Right lobe of liver (tissue), 4 donors: ENCODE measurements at regions not wholly inside any gene's neighbourhood (a gene's known extent, or its start where the extent isn't known, plus 50 kb on each side); places are given as distances from the start of the nearest gene placed in this dataset.
"Not testable (repeated sequence)": the region's sequence is repeated elsewhere in the genome, so short reads cannot be mapped to it uniquely, and the experiment has no call there.

Experiments
- POLR2A ChIP-seq: fragments of 450-650 bp; IDR thresholded peaks from one replicate; pipeline ENCODE4 v1.6.1; 2017; ENCODE audit warnings: antibody characterized with exemption, mild to moderate bottlenecking
- TF ChIP-seq, protein P1 (sequence below), 4 donors: fragments of 200-600 bp in 3 of 4; fragments of 450-650 bp in 1 of 4; IDR thresholded peaks; one replicate each; pipeline versions ENCODE4 v1.5.1 to v1.8.0; 2016 to 2022; ENCODE audit warnings: antibody characterized with exemption in 4 of 4, mild to moderate bottlenecking in 2 of 4
- donor health status: DM: no; HTN: no; CAD: no.
- donor health status: DM: no; HTN: no; CAD: no.
- donor health status: DM: no; HTN: yes; CAD: no.

DNA sequence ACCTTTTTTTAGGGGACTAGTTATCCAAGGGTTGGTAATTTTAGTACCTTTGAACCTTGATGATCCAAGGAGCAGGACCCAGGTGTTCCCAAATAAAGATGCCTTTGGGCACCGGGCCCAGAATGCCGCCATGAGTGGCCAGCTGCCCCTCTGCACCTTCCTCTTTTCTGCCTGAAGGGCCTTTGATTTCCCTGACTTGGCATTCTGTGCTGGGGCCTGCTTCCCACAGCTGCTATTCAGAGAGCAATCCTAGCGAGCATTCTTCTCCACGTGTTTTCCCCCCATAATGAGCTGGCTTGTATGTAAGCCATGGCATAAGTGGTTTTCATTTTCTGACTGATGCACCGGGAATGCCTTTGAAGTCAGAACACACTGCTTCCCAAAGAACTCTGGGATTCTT lies 82.6 kb upstream of the IKBKE start:
- TF ChIP-seq, protein P1, sequence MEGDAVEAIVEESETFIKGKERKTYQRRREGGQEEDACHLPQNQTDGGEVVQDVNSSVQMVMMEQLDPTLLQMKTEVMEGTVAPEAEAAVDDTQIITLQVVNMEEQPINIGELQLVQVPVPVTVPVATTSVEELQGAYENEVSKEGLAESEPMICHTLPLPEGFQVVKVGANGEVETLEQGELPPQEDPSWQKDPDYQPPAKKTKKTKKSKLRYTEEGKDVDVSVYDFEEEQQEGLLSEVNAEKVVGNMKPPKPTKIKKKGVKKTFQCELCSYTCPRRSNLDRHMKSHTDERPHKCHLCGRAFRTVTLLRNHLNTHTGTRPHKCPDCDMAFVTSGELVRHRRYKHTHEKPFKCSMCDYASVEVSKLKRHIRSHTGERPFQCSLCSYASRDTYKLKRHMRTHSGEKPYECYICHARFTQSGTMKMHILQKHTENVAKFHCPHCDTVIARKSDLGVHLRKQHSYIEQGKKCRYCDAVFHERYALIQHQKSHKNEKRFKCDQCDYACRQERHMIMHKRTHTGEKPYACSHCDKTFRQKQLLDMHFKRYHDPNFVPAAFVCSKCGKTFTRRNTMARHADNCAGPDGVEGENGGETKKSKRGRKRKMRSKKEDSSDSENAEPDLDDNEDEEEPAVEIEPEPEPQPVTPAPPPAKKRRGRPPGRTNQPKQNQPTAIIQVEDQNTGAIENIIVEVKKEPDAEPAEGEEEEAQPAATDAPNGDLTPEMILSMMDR (IDR thresholded peaks at IDR 0.05): not testable (repeated sequence)
- not testable (repeated sequence) for TF ChIP-seq POLR2A
